ENCODE measurements at regions not wholly inside any gene's neighbourhood (a gene's known extent, or its start where the extent isn't known, plus 50 kb on each side); places are given as distances from the start of the nearest gene placed in this dataset.

DNA sequence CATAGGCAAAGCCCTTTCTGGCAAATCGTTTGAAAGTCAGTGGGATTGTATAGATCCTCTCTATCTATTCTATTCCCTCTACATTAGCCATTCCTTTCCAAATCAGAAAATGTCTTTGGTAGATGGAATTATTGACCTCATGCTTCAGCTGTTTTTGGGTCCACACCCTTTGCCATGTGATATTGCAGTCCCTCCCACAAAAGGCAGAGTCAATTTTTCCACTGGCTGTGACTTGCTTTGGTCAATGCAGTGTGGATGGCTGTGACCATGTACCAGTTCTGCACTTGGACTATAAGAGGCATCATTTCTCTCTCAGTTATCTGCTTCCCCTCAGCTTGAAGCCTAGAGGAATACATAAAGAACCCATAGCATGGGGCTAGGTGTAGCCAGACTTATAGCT is 332.9 kb downstream of the PTEN start:
- ChIA-PET POLR2A (no interaction called here), CTCF (interaction anchor here (1.2 to 1.5 kb wide), 2 partner anchors 8 to 12 kb away, joined by 4 to 6 read pairs; no protein-coding TSS in a partner anchor)
- TF ChIP-seq, protein P1, sequence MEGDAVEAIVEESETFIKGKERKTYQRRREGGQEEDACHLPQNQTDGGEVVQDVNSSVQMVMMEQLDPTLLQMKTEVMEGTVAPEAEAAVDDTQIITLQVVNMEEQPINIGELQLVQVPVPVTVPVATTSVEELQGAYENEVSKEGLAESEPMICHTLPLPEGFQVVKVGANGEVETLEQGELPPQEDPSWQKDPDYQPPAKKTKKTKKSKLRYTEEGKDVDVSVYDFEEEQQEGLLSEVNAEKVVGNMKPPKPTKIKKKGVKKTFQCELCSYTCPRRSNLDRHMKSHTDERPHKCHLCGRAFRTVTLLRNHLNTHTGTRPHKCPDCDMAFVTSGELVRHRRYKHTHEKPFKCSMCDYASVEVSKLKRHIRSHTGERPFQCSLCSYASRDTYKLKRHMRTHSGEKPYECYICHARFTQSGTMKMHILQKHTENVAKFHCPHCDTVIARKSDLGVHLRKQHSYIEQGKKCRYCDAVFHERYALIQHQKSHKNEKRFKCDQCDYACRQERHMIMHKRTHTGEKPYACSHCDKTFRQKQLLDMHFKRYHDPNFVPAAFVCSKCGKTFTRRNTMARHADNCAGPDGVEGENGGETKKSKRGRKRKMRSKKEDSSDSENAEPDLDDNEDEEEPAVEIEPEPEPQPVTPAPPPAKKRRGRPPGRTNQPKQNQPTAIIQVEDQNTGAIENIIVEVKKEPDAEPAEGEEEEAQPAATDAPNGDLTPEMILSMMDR (IDR thresholded peaks at IDR 0.05; ENCODE audit: insufficient read depth, low read length, missing control alignments): no peak
- H3K4me3 ChIP-seq (ENCODE audit: low read depth, low read length): no peak overlapping the region
- DNase-seq (ENCODE audit: low read depth, low spot score): no peak

DNA sequence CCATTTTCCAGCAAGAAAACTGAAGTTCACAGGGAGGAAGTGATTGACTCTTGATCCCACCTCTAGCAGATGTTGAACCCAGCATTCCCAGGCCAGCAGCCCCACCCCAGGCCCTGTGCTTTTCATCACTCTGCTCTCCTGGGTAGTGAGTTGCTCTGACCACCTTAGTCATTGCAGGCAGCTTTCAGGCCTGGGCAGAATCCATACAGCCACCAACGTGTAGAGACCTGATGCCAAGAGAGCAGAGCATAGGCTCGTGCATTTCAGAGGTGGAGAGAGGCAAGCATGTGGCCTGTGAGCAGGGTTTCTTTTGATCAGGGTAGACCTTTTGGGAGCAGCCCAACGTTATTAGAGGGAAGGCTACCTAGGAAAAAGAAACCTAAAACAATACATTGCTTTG is 334.6 kb downstream of the PTEN start:
- TF ChIP-seq, protein P1 (IDR thresholded peaks at IDR 0.05; ENCODE audit: insufficient read depth, low read length, missing control alignments): no peak
- ChIA-PET CTCF (no interaction called here), POLR2A (no interaction called here)
- no peak for DNase-seq (ENCODE audit: low read depth, low spot score)
- no peak overlapping the region for H3K4me3 ChIP-seq (ENCODE audit: low read depth, low read length)

DNA sequence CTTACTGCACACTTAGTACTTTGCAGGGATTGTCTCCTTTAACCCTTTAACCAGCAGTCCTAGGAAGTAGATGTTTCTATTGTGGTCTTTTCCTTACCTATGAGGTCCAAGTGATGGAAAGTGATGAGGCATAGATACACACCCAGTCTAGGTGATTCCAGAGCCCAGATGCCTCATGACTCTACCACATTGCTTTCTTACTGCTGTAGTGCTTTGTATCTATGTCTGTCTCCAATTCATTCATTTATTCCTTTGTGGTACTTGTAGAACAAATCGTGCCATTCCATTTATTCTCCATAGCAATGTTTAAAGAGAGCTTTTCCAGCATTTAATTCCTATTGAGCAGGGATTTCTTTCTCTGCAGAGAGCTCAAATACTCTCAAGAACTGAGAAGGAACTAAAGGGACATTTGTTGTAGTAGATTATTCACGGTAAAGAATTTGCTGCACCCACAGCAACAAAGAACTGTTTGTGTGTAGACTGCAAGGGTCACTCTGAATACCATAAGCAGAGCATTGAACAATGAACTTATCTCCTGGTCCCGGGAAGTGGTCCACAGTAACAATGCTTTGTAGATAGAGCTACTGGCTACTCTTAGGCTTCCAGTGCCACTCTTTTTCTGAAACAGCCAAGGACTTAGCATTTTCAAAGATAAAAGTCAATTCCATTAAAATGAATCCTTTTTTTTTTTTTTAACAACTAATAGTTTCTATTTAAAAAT is 337.0 kb downstream of the PTEN start:
- ChIA-PET POLR2A (no interaction called here), CTCF (interaction anchor here (0.6 to 1.3 kb wide), 2 partner anchors 12 to 18 kb away, joined by 3 read pairs; no protein-coding TSS in a partner anchor)
- TF ChIP-seq, protein P1 (IDR thresholded peaks at IDR 0.05; ENCODE audit: insufficient read depth, low read length, missing control alignments): no peak
- DNase-seq (ENCODE audit: low read depth, low spot score): no peak
- no peak overlapping the region for H3K4me3 ChIP-seq (ENCODE audit: low read depth, low read length)

DNA sequence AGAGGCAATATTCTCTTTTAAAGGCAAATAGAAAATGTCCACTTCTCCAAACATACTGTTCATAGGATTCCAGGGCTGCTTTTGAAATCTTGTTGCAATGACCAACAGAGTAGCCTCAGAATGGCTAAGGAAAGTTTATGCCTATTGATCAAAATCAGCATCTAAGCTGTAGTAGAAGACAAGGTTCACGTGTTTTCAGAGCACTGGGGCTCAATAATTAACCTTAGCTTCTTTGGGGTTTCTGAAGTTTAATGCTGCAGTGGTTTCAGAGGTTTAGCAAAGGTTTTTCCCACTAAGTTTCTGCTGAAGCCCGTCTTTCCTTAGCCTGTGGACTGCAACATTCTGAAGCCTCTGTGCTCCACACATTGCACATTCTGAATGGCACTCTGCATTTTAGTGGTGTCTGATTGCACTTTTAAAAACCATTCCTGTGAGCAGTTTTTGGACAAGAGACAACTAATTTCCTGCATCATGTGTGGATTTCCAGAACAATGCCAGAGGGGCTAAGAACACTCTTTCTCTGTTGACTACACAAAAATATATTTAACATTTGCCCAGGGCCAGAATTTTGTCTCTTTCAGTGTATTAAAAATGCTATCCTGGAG is 342.5 kb downstream of the PTEN start:
- TF ChIP-seq, protein P1 (IDR thresholded peaks at IDR 0.05; ENCODE audit: insufficient read depth, low read length, missing control alignments): no peak
- ChIA-PET CTCF (no interaction called here), POLR2A (no interaction called here)
- H3K4me3 ChIP-seq (ENCODE audit: low read depth, low read length): no peak overlapping the region
- no peak for DNase-seq (ENCODE audit: low read depth, low spot score)

DNA sequence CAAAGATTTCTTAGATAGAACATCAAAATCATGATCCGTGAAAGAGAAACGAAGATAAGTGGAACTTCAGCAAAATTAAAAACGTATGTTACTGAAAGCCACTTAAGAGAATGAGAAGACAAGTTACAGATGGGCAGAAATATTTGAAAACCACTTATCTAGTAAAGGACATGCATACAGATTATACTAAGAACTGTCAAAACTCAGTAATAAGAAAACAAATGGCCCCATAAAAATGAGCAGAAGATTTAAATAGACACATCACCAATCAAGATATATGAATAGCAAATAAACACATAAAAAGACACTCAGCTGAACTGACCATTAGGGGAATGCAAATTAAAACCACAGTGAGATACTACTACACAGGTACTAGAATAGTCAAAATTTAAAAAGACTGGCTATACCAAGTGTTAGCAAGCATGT is 343.7 kb downstream of the PTEN start:
- no peak overlapping the region for H3K4me3 ChIP-seq (ENCODE audit: low read depth, low read length)
- DNase-seq (ENCODE audit: low read depth, low spot score): no peak
- CTCF ChIA-PET: interaction anchor here (1.2 to 1.7 kb wide), 2 partner anchors 10 to 11 kb away, joined by 3 to 4 read pairs; no protein-coding TSS in a partner anchor
- POLR2A ChIA-PET: no interaction called here
- TF ChIP-seq, protein P1 (IDR thresholded peaks at IDR 0.05; ENCODE audit: insufficient read depth, low read length, missing control alignments): no peak

DNA sequence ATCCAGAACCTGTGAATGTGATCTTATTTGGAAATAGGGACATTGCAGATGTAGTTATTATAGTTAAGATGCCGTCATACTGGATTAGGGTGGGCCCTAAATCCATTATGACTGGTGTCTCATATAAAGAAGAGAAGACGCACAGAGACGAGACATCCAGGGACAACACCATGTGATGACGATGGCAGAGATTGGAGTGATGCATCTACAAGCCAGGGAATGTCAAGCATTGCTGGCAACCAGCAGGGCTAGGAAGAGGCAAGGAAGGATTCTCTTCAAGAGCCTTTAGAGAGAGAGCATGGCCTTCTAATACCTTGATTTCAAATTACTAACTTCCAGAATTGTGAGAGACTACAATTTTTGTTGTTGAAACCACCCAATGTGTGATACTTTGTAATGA is 345.8 kb downstream of the PTEN start:
- TF ChIP-seq, protein P1 (IDR thresholded peaks at IDR 0.05; ENCODE audit: insufficient read depth, low read length, missing control alignments): no peak
- CTCF ChIA-PET: no interaction called here
- no peak overlapping the region for H3K4me3 ChIP-seq (ENCODE audit: low read depth, low read length)
- POLR2A ChIA-PET: no interaction called here
- DNase-seq (ENCODE audit: low read depth, low spot score): no peak
